ENCODE measurements at regions not wholly inside any gene's neighbourhood (a gene's known extent, or its start where the extent isn't known, plus 50 kb on each side); places are given as distances from the start of the nearest gene placed in this dataset.
A peak's percentile ranks its signal among the peaks of the same experiment; 100 is the strongest.

DNA sequence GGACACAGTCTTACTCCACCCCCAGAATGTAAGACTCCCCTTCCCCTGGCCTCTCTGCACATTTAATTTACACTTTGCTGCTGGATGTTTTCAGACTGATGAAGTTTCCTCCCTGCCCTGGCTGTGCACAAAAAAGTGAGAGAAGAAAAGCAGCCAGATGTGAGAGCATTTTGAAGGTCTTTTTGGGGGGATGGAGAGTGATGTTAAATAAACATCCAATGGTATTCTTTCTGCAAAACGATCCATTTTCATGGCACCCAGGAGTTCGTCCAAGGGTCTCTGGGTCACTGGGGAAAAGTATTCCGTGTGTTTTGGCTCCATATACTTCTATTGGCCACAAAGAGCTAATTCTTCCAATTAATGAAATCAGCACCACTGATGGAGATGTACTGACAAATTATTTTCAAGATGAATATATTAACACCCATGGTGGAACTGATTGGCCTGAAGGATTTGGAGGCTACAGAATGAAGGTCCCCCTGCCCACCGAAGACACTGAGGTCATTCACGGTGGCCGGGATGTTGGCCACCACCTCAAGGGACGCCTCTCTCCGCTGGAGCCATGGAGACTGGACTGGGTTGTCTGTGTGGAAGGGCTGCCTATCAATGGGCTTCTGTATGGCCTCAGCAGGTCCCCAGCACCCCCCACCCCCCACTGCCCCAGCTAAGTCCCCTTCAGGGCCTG is 107.6 kb upstream of the PKDCC start:
- peaks cover 54% of the 10 kb centered on the region for H3K4me1 Mint-ChIP-seq (ENCODE audit: unreplicated experiment)
- peak overlapping the region; percentile 85 for H3K27ac Mint-ChIP-seq (ENCODE audit: unreplicated experiment)
- H3K4me3 Mint-ChIP-seq (ENCODE audit: unreplicated experiment) = no peak overlapping the region
- DNase-seq (ENCODE audit: extremely low spot score, unreplicated experiment) = no peak
- H3K27me3 Mint-ChIP-seq (ENCODE audit: unreplicated experiment) = no peaks in the 10 kb centered on the region
- H3K9me3 Mint-ChIP-seq (ENCODE audit: unreplicated experiment) = peaks cover 1% of the 10 kb centered on the region
- H3K36me3 Mint-ChIP-seq (ENCODE audit: unreplicated experiment) = no peaks in the 10 kb centered on the region
- TF ChIP-seq, protein P1, sequence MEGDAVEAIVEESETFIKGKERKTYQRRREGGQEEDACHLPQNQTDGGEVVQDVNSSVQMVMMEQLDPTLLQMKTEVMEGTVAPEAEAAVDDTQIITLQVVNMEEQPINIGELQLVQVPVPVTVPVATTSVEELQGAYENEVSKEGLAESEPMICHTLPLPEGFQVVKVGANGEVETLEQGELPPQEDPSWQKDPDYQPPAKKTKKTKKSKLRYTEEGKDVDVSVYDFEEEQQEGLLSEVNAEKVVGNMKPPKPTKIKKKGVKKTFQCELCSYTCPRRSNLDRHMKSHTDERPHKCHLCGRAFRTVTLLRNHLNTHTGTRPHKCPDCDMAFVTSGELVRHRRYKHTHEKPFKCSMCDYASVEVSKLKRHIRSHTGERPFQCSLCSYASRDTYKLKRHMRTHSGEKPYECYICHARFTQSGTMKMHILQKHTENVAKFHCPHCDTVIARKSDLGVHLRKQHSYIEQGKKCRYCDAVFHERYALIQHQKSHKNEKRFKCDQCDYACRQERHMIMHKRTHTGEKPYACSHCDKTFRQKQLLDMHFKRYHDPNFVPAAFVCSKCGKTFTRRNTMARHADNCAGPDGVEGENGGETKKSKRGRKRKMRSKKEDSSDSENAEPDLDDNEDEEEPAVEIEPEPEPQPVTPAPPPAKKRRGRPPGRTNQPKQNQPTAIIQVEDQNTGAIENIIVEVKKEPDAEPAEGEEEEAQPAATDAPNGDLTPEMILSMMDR (IDR thresholded peaks at IDR 0.05) = no peak

DNA sequence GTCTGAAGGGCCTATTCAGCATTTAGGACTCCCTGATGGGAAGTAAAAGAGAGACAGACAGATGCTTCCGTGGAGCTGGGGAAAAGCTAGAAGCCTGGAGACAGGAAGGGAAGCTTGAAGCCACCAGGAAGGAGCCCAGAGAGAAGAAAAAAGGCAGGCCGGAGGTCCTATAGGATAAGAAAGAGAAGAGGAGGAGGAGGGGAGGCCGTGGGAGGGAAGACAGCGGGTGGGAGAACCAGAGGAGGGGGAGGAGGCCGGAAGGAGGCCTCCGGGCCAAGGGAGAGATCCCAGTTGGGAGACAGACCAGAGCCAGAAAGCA is 107.1 kb upstream of the PKDCC start:
- H3K4me3 Mint-ChIP-seq (ENCODE audit: unreplicated experiment) = no peak overlapping the region

DNA sequence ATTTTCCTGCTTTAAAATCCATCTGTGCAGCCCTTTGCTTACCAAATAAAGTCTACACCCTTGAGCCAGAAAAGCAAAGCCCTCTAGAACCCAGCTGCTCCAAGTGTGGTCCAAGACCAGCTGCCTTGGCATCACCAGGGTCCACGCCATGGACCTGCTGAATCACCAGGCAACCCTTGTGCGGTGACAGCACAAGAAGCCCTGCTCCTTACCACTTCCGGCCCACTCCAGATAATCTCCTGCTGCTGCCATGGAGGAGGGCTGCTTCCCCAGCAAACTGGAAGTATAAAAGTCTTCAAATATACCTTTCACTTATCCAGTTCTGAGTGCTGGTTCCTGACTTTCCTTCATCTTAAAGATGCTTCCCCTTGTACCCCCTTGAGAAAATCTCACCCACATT is 106.0 kb upstream of the PKDCC start:
- no peaks in the 10 kb centered on the region for H3K27me3 Mint-ChIP-seq (ENCODE audit: unreplicated experiment)
- peaks cover 39% of the 10 kb centered on the region for H3K4me1 Mint-ChIP-seq (ENCODE audit: unreplicated experiment)
- H3K4me3 Mint-ChIP-seq (ENCODE audit: unreplicated experiment) = no peak overlapping the region
- H3K36me3 Mint-ChIP-seq (ENCODE audit: unreplicated experiment) = no peaks in the 10 kb centered on the region
- DNase-seq (ENCODE audit: extremely low spot score, unreplicated experiment) = no peak
- TF ChIP-seq, protein P1 (IDR thresholded peaks at IDR 0.05) = no peak
- H3K9me3 Mint-ChIP-seq (ENCODE audit: unreplicated experiment) = peaks cover 4% of the 10 kb centered on the region
- no peak overlapping the region for H3K27ac Mint-ChIP-seq (ENCODE audit: unreplicated experiment)

More for the DNA sequence above, 107.1 kb upstream of the PKDCC start:
- DNase-seq (ENCODE audit: extremely low spot score, unreplicated experiment) = no peak
- H3K27ac Mint-ChIP-seq (ENCODE audit: unreplicated experiment) = peak overlapping the region; percentile 85
- TF ChIP-seq, protein P1 (IDR thresholded peaks at IDR 0.05) = no peak
- peaks cover 4% of the 10 kb centered on the region for H3K9me3 Mint-ChIP-seq (ENCODE audit: unreplicated experiment)
- H3K27me3 Mint-ChIP-seq (ENCODE audit: unreplicated experiment) = no peaks in the 10 kb centered on the region
- no peaks in the 10 kb centered on the region for H3K36me3 Mint-ChIP-seq (ENCODE audit: unreplicated experiment)
- peaks cover 51% of the 10 kb centered on the region for H3K4me1 Mint-ChIP-seq (ENCODE audit: unreplicated experiment)

DNA sequence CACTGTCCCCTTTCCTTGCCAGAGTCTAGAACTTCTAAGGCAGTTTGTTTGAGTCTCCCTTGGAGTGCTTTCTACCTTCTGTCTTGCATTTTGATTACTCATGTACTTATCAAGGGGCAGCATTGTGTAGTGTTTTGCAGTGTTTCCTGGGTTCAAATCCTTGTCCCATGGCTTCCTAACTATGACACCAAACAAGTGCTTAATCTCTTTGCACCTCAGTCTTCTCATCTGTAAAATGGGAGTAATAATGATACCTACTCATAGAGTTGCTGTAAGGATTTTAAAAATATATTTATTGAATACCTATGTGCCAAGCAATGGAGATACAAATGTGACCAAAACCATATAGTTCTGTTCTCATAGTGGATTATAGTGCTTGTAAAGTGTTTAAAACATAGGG is 105.5 kb upstream of the PKDCC start:
- H3K4me1 Mint-ChIP-seq (ENCODE audit: unreplicated experiment) = peaks cover 37% of the 10 kb centered on the region
- DNase-seq (ENCODE audit: extremely low spot score, unreplicated experiment) = no peak
- TF ChIP-seq, protein P1 (IDR thresholded peaks at IDR 0.05) = no peak
- H3K4me3 Mint-ChIP-seq (ENCODE audit: unreplicated experiment) = no peak overlapping the region
- H3K27ac Mint-ChIP-seq (ENCODE audit: unreplicated experiment) = no peak overlapping the region
- H3K27me3 Mint-ChIP-seq (ENCODE audit: unreplicated experiment) = no peaks in the 10 kb centered on the region
- no peaks in the 10 kb centered on the region for H3K36me3 Mint-ChIP-seq (ENCODE audit: unreplicated experiment)
- H3K9me3 Mint-ChIP-seq (ENCODE audit: unreplicated experiment) = peaks cover 4% of the 10 kb centered on the region

DNA sequence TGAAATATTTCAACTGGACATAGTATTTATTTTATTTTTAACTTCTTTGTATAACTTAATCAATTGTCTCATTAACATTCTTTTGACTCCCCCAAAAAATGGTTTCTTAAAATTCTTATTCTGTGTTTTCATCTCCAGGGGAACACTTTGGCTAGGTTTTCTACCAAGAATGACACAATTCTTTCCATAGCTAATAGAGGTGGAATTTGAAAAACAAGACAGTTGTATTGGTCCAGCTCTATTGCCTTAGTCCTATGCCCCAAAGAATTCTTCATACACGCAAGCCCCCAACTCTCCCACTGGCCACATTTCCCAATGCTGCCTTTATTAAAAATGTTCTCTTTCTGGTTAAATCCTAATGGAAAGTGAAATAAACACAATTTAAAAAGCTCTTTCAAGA is 104.7 kb upstream of the PKDCC start:
- H3K9me3 Mint-ChIP-seq (ENCODE audit: unreplicated experiment) = peaks cover 4% of the 10 kb centered on the region
- H3K27ac Mint-ChIP-seq (ENCODE audit: unreplicated experiment) = no peak overlapping the region
- no peaks in the 10 kb centered on the region for H3K36me3 Mint-ChIP-seq (ENCODE audit: unreplicated experiment)
- H3K27me3 Mint-ChIP-seq (ENCODE audit: unreplicated experiment) = no peaks in the 10 kb centered on the region
- no peak overlapping the region for H3K4me3 Mint-ChIP-seq (ENCODE audit: unreplicated experiment)
- no peak for DNase-seq (ENCODE audit: extremely low spot score, unreplicated experiment)
- TF ChIP-seq, protein P1 (IDR thresholded peaks at IDR 0.05) = no peak
- peaks cover 28% of the 10 kb centered on the region for H3K4me1 Mint-ChIP-seq (ENCODE audit: unreplicated experiment)
